Transverse colon (tissue), 3 donors: ENCODE measurements at regions not wholly inside any gene's neighbourhood (a gene's known extent, or its start where the extent isn't known, plus 50 kb on each side); places are given as distances from the start of the nearest gene placed in this dataset.

ENCODE experiments used
- EP300 ChIP-seq: sonication (generic); formaldehyde crosslinking; IDR thresholded peaks from one replicate; pipeline ENCODE4 v1.6.1; 2017; ENCODE audit warnings: antibody characterized with exemption, low read depth
- TF ChIP-seq, protein P1 (sequence below), 5 experiments: fragments of 200-600 bp in 3 of 5; fragments of 450-650 bp in 2 of 5; sonication (generic) in 3 of 5; IDR thresholded peaks; 1 replicate in 2 of 5; 2 replicates in 3 of 5; pipeline ENCODE4 v1.5.1; 2016 to 2017; ENCODE audit warnings: antibody characterized with exemption in 5 of 5, inconsistent platforms in 3 of 5, mild to moderate bottlenecking in 2 of 5, moderate library complexity in 1 of 5

DNA sequence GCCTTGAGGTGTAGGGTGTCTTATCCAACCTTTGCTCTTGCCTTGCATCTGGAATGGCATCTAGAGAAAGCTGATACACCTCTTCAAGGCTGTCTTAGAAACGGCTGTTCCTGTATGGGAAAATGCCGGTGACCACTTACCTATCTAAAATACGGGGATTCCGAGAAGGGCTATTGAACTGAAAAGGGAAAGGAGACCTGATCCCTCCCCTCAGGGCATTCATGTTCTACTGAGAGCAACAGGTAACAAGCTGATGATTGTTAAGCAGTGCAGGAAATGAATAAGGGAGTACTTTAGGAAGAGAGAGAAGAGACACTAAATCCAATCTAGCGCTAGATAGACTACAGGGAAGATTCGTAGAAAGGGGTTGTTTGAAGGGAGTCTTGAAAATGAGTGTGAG, 1388.1 kb downstream of the FAM181B start:
- TF ChIP-seq EP300 = no peak
- TF ChIP-seq, protein P1, sequence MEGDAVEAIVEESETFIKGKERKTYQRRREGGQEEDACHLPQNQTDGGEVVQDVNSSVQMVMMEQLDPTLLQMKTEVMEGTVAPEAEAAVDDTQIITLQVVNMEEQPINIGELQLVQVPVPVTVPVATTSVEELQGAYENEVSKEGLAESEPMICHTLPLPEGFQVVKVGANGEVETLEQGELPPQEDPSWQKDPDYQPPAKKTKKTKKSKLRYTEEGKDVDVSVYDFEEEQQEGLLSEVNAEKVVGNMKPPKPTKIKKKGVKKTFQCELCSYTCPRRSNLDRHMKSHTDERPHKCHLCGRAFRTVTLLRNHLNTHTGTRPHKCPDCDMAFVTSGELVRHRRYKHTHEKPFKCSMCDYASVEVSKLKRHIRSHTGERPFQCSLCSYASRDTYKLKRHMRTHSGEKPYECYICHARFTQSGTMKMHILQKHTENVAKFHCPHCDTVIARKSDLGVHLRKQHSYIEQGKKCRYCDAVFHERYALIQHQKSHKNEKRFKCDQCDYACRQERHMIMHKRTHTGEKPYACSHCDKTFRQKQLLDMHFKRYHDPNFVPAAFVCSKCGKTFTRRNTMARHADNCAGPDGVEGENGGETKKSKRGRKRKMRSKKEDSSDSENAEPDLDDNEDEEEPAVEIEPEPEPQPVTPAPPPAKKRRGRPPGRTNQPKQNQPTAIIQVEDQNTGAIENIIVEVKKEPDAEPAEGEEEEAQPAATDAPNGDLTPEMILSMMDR (IDR thresholded peaks at IDR 0.05) = no peak
